IMR-90 (cell line): ENCODE measurements at regions not wholly inside any gene's neighbourhood (a gene's known extent, or its start where the extent isn't known, plus 50 kb on each side); places are given as distances from the start of the nearest gene placed in this dataset. TPM values are rescaled to one million over a fixed set of nuclear protein-coding genes. Genes with fewer than 3 reads are reported as not detected.

Experiments
- microRNA-seq, 2 experiments: library from miRNA; stranded (forward) in 1 of 2; unstranded in 1 of 2; fragments of 10-50 nt in 1 of 2; fragments of <30 nt in 1 of 2; gene quantifications in 1 of 2; microRNA quantifications in 1 of 2; one replicate each; pipeline versions ENCODE3 to v1.1.0; 2013 to 2020; ENCODE audit not compliant: insufficient read depth in 1 of 2, insufficient read length in 1 of 2, unreplicated experiment in 1 of 2
- small RNA-seq, 5 experiments: library from RNA; depleted of rRNA; stranded (forward); fragments of <200 nt; gene quantifications; one replicate each; pipeline ENCODE3, GENCODE V24; 2012

Small RNAs in the stretch of these regions (microRNA-seq; reads per million reads assigned to microRNA genes)
- gene AL138889.2 (ENCODE audit: insufficient read depth, insufficient read length) (not detected), gene MIR7159 (ENCODE audit: insufficient read depth in 1 of 2, insufficient read length in 1 of 2, unreplicated experiment in 1 of 2) (0 reads per million in 2 experiments)

Small RNAs in the stretch of these regions (small RNA-seq; reads per million reads assigned to genes)
- gene AL138889.2 (0 reads per million in 5 experiments), gene MIR7159 (0 reads per million in 5 experiments)
